NB4 (cell line): ENCODE measurements at regions not wholly inside any gene's neighbourhood (a gene's known extent, or its start where the extent isn't known, plus 50 kb on each side); places are given as distances from the start of the nearest gene placed in this dataset.

Source experiments
- DNase-seq: peaks from one replicate; pipeline ENCODE4 v3.0.0; 2010; ENCODE audit warnings: low read depth
- H3K4me3 ChIP-seq: one replicate; pipeline ENCODE4 v1.5.1; 2011; ENCODE audit warnings: mild to moderate bottlenecking, low read depth, low read length, moderate library complexity
- CTCF ChIP-seq: IDR thresholded peaks from one replicate; pipeline ENCODE4 v1.5.1; 2012; ENCODE audit warnings: low read depth, low read length
- MAX ChIP-seq: IDR thresholded peaks from 2 replicates; pipeline ENCODE4 v1.6.1; 2011; ENCODE audit warnings: low read depth, low read length
- MYC ChIP-seq: IDR thresholded peaks from 2 replicates; pipeline ENCODE4 v1.6.1; 2011; ENCODE audit warnings: low read depth, low read length
- POLR2A ChIP-seq: IDR thresholded peaks from 2 replicates; pipeline ENCODE4 v1.6.1; 2011; ENCODE audit warnings: mild to moderate bottlenecking; ENCODE audit not compliant: insufficient read length; ENCODE audit errors: extremely low read depth

- DNase-seq = no peak
- no peak for TF ChIP-seq MYC
- TF ChIP-seq CTCF = no peak
- TF ChIP-seq POLR2A = no peak
- no peak for TF ChIP-seq MAX
Observed at GRCh38 chr1:23625459-23625858, 66.1 kb upstream of the RPL11 start.

GRCh38 chr1:23624440-23624839 lies 65.1 kb upstream of the ID3 start:
- no peak for DNase-seq
- TF ChIP-seq MYC = no peak
- TF ChIP-seq POLR2A = no peak
- TF ChIP-seq MAX = no peak
- TF ChIP-seq CTCF = no peak

More at GRCh38 chr1:23625459-23625858, 66.1 kb upstream of the RPL11 start:
- H3K4me3 ChIP-seq = no peak overlapping the region

DNA sequence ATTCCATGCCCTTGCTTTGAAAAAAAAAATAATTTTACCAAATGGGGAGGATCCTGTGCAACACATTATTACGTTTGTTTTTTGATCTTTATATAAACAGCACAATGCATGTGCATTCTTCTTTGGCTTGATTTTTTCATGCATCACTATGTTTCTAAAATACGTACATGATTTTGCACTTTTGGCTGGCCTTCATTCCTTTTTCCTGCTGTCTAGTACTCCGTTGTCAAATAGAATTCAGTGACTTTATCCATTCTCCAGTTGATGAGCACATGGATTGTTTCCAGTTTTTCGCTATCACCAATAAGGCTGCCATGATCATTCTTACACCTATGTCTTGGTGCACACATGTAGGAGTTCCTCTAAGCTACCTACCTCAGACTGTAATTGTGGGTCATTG lies 63.0 kb upstream of the ID3 start:
- no peak for DNase-seq
- H3K4me3 ChIP-seq = no peak overlapping the region
- no peak for TF ChIP-seq MAX
- no peak for TF ChIP-seq MYC
- no peak for TF ChIP-seq CTCF

More at GRCh38 chr1:23624440-23624839, 65.1 kb upstream of the ID3 start:
- H3K4me3 ChIP-seq = no peak overlapping the region

DNA sequence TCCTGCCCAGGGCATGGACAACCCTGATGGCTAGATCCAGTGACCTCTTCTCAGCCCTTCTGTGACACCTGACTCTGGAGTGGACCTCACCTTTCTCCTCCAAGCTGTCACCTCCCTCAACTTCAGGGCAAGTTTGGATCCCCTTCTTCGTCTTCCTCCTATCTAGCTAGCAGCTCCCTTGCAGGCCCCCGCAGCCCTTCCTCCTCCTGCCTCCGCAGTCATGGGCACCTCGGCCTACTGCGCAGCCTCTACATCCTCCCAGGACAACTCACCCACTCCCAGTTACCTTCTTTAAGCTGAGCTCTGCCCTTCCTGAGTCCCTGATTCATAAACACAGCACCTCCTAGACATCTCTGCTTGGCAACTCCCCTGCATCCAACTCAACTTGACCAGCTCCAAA lies 61.3 kb upstream of the ID3 start:
- DNase-seq = no peak
- TF ChIP-seq POLR2A = no peak
- no peak for TF ChIP-seq CTCF
- no peak for TF ChIP-seq MAX
- TF ChIP-seq MYC = no peak
- no peak overlapping the region for H3K4me3 ChIP-seq

DNA sequence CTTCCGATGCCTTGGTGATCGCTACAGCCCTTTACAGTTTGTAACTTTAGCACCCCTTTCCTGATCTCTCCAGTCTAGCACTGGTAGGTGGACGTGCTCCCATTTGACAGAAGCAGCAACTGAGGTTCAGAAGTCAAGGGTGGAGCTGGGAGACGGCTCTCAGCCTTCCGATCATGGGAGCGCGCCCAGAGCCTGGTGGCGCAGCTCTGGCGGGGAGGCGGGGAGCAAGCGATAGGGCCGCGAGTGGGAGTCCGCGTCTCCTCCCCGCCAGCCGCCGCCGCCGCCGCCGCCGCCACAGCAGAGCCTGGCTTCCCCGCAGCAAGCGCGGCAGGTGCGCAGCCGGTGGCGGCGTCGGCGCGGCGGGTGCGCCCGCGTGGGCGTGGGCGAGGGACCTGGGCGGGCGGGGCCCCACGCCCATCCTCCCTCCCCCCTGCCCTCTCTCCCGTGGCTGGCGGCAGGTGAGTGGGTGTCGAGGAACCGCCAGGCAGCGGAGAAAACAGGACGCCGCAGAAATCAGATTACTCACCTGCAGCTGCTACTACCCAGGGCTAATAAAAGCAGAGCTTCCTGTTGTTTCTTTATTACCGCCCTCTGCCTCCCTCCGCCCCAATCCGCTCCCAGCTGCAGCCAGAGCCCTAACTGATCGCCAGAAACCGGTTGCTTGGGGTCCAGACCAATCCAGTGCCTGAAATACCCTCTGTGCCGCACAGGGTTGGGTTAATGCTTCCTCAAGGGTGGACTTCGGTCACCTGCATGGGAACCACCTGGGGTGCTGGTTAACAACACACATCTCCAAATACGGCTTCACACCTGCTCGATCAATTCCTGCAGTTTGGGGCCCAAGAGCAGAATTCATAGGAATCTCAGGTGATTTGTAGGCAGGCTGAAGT lies 60.2 kb upstream of the ID3 start:
- no peak for DNase-seq
- TF ChIP-seq MYC = no peak
- no peak for TF ChIP-seq MAX
- TF ChIP-seq CTCF = no peak
- no peak for TF ChIP-seq POLR2A
- no peak overlapping the region for H3K4me3 ChIP-seq
